ENCODE measurements at regions not wholly inside any gene's neighbourhood (a gene's known extent, or its start where the extent isn't known, plus 50 kb on each side); places are given as distances from the start of the nearest gene placed in this dataset.

DNA sequence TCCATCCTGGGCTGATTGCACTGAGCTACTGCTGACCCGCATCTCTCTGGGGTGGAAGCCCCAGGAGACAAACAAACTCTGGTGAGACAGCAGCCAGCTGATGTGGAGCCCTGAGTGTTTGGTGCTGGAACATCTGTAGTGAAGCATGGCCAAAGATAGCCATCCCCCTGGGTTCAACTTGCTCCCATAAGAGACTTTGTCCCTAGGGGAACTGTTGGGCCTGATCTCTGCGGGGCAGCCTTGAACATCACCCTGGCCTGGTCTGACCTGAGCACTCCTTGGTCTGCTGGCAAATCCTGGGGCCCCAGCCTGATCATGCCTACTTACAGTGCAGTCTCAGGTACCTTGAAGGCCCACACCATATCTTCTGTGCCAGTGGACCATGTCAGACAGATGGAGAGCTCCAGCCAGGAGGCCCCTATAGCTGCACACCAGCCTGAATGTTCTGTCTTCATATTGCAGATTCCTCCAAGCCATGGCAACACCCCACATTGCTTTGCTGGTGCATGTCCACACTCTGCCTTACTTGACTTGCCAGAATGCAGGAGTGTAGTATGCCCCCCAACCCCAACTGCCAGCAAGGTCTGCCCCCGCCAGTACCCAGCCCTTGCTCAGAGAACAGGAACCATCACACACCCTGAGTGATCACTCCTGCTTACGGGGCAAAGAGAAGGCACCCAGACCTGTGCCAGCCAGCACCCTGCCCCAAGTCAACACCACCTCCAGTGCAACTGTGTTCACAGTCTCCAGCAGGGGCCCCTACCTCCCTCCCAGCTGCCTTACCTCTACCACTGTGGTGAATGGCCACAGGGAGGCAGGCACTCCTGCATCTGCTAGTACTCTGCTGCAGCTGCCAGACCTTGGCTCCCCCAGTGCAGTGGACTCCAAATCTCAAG lies 690.5 kb upstream of the NR5A2 start:
- H3K4me3 ChIP-seq: no peak overlapping the region
- in situ Hi-C loops (cut with MboI; ENCODE audit: low sequenced_read_pairs in 4 of 4): no loop called here
- TF ChIP-seq POLR2A (IDR thresholded peaks at IDR 0.05): no peak
- TF ChIP-seq, protein P1, sequence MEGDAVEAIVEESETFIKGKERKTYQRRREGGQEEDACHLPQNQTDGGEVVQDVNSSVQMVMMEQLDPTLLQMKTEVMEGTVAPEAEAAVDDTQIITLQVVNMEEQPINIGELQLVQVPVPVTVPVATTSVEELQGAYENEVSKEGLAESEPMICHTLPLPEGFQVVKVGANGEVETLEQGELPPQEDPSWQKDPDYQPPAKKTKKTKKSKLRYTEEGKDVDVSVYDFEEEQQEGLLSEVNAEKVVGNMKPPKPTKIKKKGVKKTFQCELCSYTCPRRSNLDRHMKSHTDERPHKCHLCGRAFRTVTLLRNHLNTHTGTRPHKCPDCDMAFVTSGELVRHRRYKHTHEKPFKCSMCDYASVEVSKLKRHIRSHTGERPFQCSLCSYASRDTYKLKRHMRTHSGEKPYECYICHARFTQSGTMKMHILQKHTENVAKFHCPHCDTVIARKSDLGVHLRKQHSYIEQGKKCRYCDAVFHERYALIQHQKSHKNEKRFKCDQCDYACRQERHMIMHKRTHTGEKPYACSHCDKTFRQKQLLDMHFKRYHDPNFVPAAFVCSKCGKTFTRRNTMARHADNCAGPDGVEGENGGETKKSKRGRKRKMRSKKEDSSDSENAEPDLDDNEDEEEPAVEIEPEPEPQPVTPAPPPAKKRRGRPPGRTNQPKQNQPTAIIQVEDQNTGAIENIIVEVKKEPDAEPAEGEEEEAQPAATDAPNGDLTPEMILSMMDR (IDR thresholded peaks at IDR 0.05 in 4 of 5, conservative IDR thresholded peaks at IDR 0.05 in 1 of 5): no peak
- no peaks in the 10 kb centered on the region for H3K9me3 ChIP-seq
- intact Hi-C loops (cut with DNase I; ENCODE audit: low total_unique reads): no loop called here
- H3K36me3 ChIP-seq: no peaks in the 10 kb centered on the region
- ATAC-seq (no peak), DNase-seq (no peak)
- H3K4me1 ChIP-seq: no peaks in the 10 kb centered on the region
- H3K27me3 ChIP-seq: no peaks in the 10 kb centered on the region
- H3K27ac ChIP-seq: no peak overlapping the region

DNA sequence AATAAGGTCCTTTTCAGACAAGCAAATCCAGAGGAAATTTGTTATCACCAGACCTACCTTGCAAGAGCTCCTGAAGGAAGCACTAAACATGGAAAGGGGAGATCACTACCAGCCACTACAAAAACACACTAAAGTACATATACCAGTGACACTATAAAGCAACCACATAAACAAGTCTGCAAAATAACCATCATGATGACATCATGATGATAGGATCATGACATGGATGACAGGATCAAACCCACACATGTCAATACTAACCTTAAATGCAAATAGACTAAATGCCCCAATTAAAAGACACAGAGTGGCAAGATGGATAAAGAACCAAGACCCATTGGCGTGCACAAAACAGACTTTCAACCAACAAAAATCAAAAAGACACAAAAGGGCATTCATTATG lies 688.8 kb upstream of the NR5A2 start:
- Histone ChIP-seq H3K9me3 (no peaks in the 10 kb centered on the region), H3K4me3 (no peak overlapping the region), H3K27ac (no peak overlapping the region), H3K27me3 (no peaks in the 10 kb centered on the region), H3K4me1 (no peaks in the 10 kb centered on the region), H3K36me3 (no peaks in the 10 kb centered on the region)
- DNase-seq: no peak
- intact Hi-C loops (cut with DNase I; ENCODE audit: low total_unique reads) (no loop called here), in situ Hi-C loops (cut with MboI; ENCODE audit: low sequenced_read_pairs in 4 of 4) (no loop called here)
- TF ChIP-seq POLR2A (IDR thresholded peaks at IDR 0.05): no peak
- TF ChIP-seq, protein P1 (IDR thresholded peaks at IDR 0.05 in 4 of 5, conservative IDR thresholded peaks at IDR 0.05 in 1 of 5): no peak
- no peak for ATAC-seq

DNA sequence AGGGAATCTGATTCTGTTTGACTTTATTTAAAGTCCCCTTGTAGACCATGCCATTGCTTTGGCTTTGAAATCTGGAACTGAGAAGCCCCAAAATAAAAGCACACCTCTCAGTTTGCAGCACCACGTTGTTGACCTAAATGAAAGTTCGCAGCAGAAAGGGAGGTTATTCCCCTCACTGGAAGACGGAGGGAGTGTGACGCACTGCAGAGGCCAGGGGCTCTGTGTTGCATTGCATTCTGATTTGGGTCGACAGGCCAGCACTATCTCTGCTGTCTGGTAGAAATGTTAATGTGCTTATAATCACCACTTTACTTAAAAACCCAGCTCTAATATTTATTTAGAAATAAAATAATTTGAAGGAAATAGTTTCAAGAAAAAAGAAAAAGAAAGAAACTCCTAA lies 675.2 kb upstream of the NR5A2 start:
- H3K27ac ChIP-seq: no peak overlapping the region
- no peak for TF ChIP-seq POLR2A (IDR thresholded peaks at IDR 0.05)
- no peaks in the 10 kb centered on the region for H3K4me1 ChIP-seq
- no peaks in the 10 kb centered on the region for H3K9me3 ChIP-seq
- H3K36me3 ChIP-seq: no peaks in the 10 kb centered on the region
- ATAC-seq (no peak), DNase-seq (no peak)
- no peaks in the 10 kb centered on the region for H3K27me3 ChIP-seq
- in situ Hi-C loops (cut with MboI; ENCODE audit: low sequenced_read_pairs in 4 of 4): no loop called here
- no peak overlapping the region for H3K4me3 ChIP-seq
- intact Hi-C loops (cut with DNase I; ENCODE audit: low total_unique reads): no loop called here

DNA sequence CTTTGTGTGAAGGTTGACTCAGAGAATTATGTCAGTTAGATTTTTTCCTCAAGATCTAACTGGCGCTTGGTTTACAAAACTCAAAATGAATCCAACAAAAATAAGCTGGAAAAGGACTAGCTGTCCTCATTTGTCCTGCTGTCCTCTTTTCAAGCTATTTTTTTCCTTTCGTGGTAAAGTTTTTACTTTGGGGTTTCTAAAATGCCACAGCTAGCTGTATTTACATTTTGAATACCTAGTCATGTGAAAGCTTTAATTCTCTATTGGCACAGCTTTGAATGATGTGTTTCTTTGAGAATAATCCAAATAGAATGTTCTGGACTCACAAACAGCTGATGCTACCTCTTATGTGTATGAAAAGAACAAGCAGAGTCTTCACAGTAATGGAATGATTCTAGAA lies 673.6 kb upstream of the NR5A2 start:
- DNase-seq: no peak
- Histone ChIP-seq H3K9me3 (no peaks in the 10 kb centered on the region), H3K27ac (no peak overlapping the region), H3K27me3 (no peaks in the 10 kb centered on the region), H3K4me3 (no peak overlapping the region), H3K4me1 (no peaks in the 10 kb centered on the region), H3K36me3 (no peaks in the 10 kb centered on the region)
- no peak for ATAC-seq
- in situ Hi-C loops (cut with MboI; ENCODE audit: low sequenced_read_pairs in 4 of 4) (no loop called here), intact Hi-C loops (cut with DNase I; ENCODE audit: low total_unique reads) (no loop called here)
- TF ChIP-seq, protein P1 (IDR thresholded peaks at IDR 0.05 in 4 of 5, conservative IDR thresholded peaks at IDR 0.05 in 1 of 5): no peak
- TF ChIP-seq POLR2A (IDR thresholded peaks at IDR 0.05): no peak

DNA sequence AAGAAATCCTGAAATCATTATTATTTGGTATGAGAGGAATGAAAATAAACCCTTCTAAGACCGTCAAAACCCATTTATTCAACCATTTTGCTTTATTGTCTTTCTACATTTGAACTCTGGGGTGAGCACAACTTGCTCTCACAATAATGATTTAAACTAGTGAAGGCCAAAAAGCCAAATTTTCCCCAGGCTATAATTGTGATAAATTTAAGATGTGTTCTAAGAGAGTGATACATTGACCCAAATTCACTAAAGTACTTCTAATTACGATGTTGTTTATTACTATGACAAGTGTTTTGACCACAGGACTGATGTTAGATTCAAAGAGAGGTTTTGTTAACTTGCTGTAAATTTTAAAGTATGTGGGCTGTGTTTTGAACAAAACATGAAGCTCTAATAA lies 670.9 kb upstream of the NR5A2 start:
- intact Hi-C loops (cut with DNase I; ENCODE audit: low total_unique reads): no loop called here
- TF ChIP-seq POLR2A (IDR thresholded peaks at IDR 0.05): no peak
- TF ChIP-seq, protein P1 (IDR thresholded peaks at IDR 0.05 in 4 of 5, conservative IDR thresholded peaks at IDR 0.05 in 1 of 5): no peak
- in situ Hi-C loops (cut with MboI; ENCODE audit: low sequenced_read_pairs in 4 of 4): no loop called here
- Histone ChIP-seq H3K36me3 (no peaks in the 10 kb centered on the region), H3K27ac (no peak overlapping the region), H3K9me3 (no peaks in the 10 kb centered on the region), H3K27me3 (no peaks in the 10 kb centered on the region), H3K4me1 (no peaks in the 10 kb centered on the region), H3K4me3 (no peak overlapping the region)
- no peak for DNase-seq
- no peak for ATAC-seq

Measured in gastrocnemius medialis (tissue), 4 donors.